ENCODE measurements at regions not wholly inside any gene's neighbourhood (a gene's known extent, or its start where the extent isn't known, plus 50 kb on each side); places are given as distances from the start of the nearest gene placed in this dataset.
"Not testable (repeated sequence)": the region's sequence is repeated elsewhere in the genome, so short reads cannot be mapped to it uniquely, and the experiment has no call there.

DNA sequence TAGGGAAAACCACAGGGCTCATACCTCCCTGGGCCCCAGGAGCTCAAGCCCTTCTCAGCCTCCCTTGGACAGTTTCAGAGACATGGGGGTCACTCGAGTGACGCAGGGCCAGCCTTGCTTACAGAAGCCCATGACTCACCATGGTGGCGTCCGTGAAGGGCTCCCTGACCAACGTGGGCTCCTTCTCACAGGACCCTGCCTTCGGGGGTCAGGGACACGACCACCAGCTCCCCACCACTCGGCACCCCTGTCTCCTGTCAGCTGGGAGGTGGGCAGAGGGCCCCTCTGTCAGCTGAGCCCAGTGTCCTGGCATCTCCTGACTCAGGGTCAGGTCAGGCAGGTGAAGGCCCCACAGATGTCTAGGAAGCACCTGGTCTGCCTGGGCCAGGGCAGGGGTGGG lies 126.3 kb upstream of the ANO1 start:
- H3K27me3 ChIP-seq (replicated peaks in 2 of 5; ENCODE audit: control insufficient read depth in 4 of 5, insufficient read depth in 5 of 5, low read length in 4 of 5): peaks cover 0 to 59% (median 0%) of the 10 kb centered on the region in 5 experiments
- H3K4me3 ChIP-seq (ENCODE audit: control insufficient read depth in 1 of 7, extremely low read depth in 1 of 7, insufficient read depth in 4 of 7, low read depth in 2 of 7, low read length in 6 of 7): no peak overlapping the region
- H3K27ac ChIP-seq (ENCODE audit: insufficient read depth in 1 of 2, low read depth in 1 of 2, low read length in 2 of 2, poor library complexity in 1 of 2, severe bottlenecking in 2 of 2): no peak overlapping the region
- CTCF ChIA-PET: no interaction called here
- POLR2A ChIA-PET: no interaction called here
- no peaks in the 10 kb centered on the region for H3K4me1 ChIP-seq (ENCODE audit: control extremely low read depth in 1 of 4, control insufficient read depth in 4 of 4, insufficient read depth in 4 of 4, low read length in 3 of 4)
- no peak for DNase-seq
- H3K36me3 ChIP-seq (ENCODE audit: control insufficient read depth in 4 of 4, insufficient read depth in 4 of 4, low read length in 3 of 4): no peaks in the 10 kb centered on the region
- H3K9me3 ChIP-seq (ENCODE audit: control extremely low read depth in 1 of 5, control insufficient read depth in 4 of 5, insufficient read depth in 2 of 5, low read depth in 1 of 5, low read length in 4 of 5): peaks cover 0 to 12% (median 5%) of the 10 kb centered on the region in 5 experiments
- WGBS (ENCODE audit: insufficient coverage): 92% methylated on average over 8 of the region's 8 CpGs

DNA sequence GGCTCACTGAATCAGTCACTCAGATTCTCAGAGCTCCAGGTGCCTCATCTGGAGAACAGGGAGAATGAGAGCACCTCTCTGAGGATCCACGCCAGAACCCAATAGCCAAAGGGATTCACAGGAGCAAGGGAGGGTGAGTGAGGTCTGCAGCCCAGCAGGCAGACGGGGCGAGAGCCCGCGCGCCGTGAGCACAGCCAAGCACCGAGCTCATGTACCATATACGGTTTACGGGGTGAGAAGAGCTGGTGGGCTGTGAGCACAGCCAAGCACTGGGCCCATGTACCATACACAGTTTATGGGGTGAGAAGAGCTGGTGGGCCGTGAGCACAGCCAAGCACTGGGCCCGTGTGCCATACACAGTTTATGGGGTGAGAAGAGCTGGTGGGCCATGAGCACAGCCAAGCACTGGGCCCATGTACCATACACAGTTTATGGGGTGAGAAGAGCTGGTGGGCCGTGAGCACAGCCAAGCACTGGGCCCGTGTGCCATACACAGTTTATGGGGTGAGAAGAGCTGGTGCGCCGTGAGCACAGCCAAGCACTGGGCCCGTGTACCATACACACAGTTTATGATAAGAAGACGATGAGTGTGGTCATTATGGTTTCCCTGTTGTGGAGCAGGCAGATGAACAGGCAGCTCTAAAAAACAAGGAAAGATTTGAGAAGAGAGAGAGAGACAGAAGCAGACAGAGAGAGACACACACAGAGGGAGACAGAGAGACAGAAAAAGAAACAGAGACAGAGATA lies 125.7 kb upstream of the ANO1 start:
- 95% methylated on average over 3 of the region's 18 CpGs for whole genome bisulfite sequencing (ENCODE audit: insufficient coverage)
- Histone ChIP-seq H3K27me3 (replicated peaks in 2 of 5; ENCODE audit: control insufficient read depth in 4 of 5, insufficient read depth in 5 of 5, low read length in 4 of 5) (peaks cover 0 to 57% (median 0%) of the 10 kb centered on the region in 5 experiments), H3K9me3 (ENCODE audit: control extremely low read depth in 1 of 5, control insufficient read depth in 4 of 5, insufficient read depth in 2 of 5, low read depth in 1 of 5, low read length in 4 of 5) (peaks cover 0 to 12% (median 5%) of the 10 kb centered on the region in 5 experiments)
- POLR2A ChIA-PET; H3K4me3 ChIP-seq (ENCODE audit: control insufficient read depth in 1 of 7, extremely low read depth in 1 of 7, insufficient read depth in 4 of 7, low read depth in 2 of 7, low read length in 6 of 7); H3K36me3 ChIP-seq (ENCODE audit: control insufficient read depth in 4 of 4, insufficient read depth in 4 of 4, low read length in 3 of 4); H3K27ac ChIP-seq (ENCODE audit: insufficient read depth in 1 of 2, low read depth in 1 of 2, low read length in 2 of 2, poor library complexity in 1 of 2, severe bottlenecking in 2 of 2); DNase-seq; H3K4me1 ChIP-seq (ENCODE audit: control extremely low read depth in 1 of 4, control insufficient read depth in 4 of 4, insufficient read depth in 4 of 4, low read length in 3 of 4): not testable (repeated sequence)
- CTCF ChIA-PET: interaction anchor here (1.2 kb wide), 1 partner anchor 507 kb away, joined by 3 read pairs; no protein-coding TSS in a partner anchor

DNA sequence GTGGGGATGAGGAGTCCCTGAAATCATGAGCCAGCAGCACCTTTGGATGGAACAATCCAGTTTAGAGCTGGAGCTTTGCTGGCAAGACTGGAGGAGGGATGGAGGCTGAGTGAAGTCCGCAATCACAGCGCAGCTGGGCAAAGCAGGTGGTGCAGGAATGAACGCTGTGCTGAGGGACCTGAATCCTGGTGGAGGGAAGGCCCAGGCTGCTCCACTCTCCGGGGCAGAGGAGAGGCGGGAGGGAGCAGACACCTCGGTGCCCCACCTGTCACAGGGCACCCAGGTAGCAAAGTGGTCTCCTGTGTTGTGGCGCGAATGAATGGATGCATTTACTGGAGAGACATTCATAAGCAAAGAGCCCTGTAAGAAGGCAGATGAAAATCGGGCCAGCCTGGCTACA lies 124.8 kb upstream of the ANO1 start:
- peaks cover 0 to 12% (median 5%) of the 10 kb centered on the region in 5 experiments for H3K9me3 ChIP-seq (ENCODE audit: control extremely low read depth in 1 of 5, control insufficient read depth in 4 of 5, insufficient read depth in 2 of 5, low read depth in 1 of 5, low read length in 4 of 5)
- 85% methylated on average over 9 of the region's 9 CpGs for WGBS (ENCODE audit: insufficient coverage)
- ChIA-PET POLR2A (no interaction called here), CTCF (interaction anchor here (1.2 kb wide), 1 partner anchor 507 kb away, joined by 3 read pairs; no protein-coding TSS in a partner anchor)
- no peaks in the 10 kb centered on the region for H3K4me1 ChIP-seq (ENCODE audit: control extremely low read depth in 1 of 4, control insufficient read depth in 4 of 4, insufficient read depth in 4 of 4, low read length in 3 of 4)
- DNase-seq: no peak
- H3K36me3 ChIP-seq (ENCODE audit: control insufficient read depth in 4 of 4, insufficient read depth in 4 of 4, low read length in 3 of 4): no peaks in the 10 kb centered on the region
- peaks cover 0 to 48% (median 2%) of the 10 kb centered on the region in 5 experiments for H3K27me3 ChIP-seq (replicated peaks in 2 of 5; ENCODE audit: control insufficient read depth in 4 of 5, insufficient read depth in 5 of 5, low read length in 4 of 5)
- no peak overlapping the region for H3K4me3 ChIP-seq (ENCODE audit: control insufficient read depth in 1 of 7, extremely low read depth in 1 of 7, insufficient read depth in 4 of 7, low read depth in 2 of 7, low read length in 6 of 7)
- no peak overlapping the region for H3K27ac ChIP-seq (ENCODE audit: insufficient read depth in 1 of 2, low read depth in 1 of 2, low read length in 2 of 2, poor library complexity in 1 of 2, severe bottlenecking in 2 of 2)

DNA sequence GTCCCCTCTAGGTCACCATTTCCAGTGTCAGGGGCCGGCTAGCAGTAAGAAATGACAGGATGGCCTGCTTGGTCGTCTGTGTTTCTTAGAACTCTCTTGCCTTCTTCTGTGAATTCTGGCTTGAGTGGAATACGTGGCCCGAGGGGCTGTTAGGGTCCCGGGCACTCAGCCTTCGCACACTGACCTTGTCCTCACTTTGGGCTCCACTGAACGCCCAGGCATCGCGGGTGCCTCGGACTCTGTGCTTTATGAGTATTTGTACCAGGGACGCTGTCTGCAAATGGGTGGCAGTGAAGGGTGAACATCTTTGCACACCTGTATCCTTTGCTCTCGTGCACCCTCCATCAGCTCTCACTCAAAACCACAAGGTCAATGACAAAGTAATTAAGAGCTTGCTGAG lies 123.4 kb upstream of the ANO1 start:
- WGBS (ENCODE audit: insufficient coverage): 92% methylated on average over 11 of the region's 12 CpGs
- Histone ChIP-seq H3K9me3 (ENCODE audit: control extremely low read depth in 1 of 5, control insufficient read depth in 4 of 5, insufficient read depth in 2 of 5, low read depth in 1 of 5, low read length in 4 of 5) (peaks cover 0 to 18% (median 5%) of the 10 kb centered on the region in 5 experiments), H3K27ac (ENCODE audit: insufficient read depth in 1 of 2, low read depth in 1 of 2, low read length in 2 of 2, poor library complexity in 1 of 2, severe bottlenecking in 2 of 2) (no peak overlapping the region), H3K36me3 (ENCODE audit: control insufficient read depth in 4 of 4, insufficient read depth in 4 of 4, low read length in 3 of 4) (no peaks in the 10 kb centered on the region), H3K4me3 (ENCODE audit: control insufficient read depth in 1 of 7, extremely low read depth in 1 of 7, insufficient read depth in 4 of 7, low read depth in 2 of 7, low read length in 6 of 7) (no peak overlapping the region), H3K4me1 (ENCODE audit: control extremely low read depth in 1 of 4, control insufficient read depth in 4 of 4, insufficient read depth in 4 of 4, low read length in 3 of 4) (no peaks in the 10 kb centered on the region), H3K27me3 (replicated peaks in 2 of 5; ENCODE audit: control insufficient read depth in 4 of 5, insufficient read depth in 5 of 5, low read length in 4 of 5) (peaks cover 0 to 36% (median 2%) of the 10 kb centered on the region in 5 experiments)
- CTCF ChIA-PET: no interaction called here
- POLR2A ChIA-PET: no interaction called here
- DNase-seq: no peak

DNA sequence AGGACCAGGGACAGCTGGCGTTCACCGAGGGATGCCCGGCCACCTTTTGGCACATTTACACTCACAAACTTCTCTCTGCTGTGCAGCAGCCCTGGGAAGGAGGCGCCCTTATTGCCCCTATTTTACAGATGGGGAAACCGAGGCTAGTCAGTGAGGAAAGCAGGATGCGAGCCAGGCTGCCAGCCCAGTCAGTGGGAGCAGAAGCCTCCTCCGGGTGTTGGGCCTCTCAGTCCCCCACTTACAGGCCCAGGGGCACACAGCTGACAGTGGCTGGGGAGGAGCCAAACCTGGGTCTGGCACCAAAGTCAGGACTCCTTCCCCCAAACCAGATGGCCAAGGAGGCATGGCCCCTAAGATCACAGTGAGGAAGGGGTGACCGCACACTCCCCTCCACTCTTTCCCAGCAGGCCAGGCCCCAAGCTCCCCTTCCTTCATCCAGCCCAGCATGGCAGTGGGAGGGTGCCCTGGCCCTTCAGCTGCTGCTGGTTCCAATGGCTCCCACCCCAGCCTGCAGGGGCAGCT lies 121.4 kb upstream of the ANO1 start:
- WGBS (ENCODE audit: insufficient coverage): 94% methylated on average over 5 of the region's 8 CpGs
- Histone ChIP-seq H3K27me3 (replicated peaks in 2 of 5; ENCODE audit: control insufficient read depth in 4 of 5, insufficient read depth in 5 of 5, low read length in 4 of 5) (peaks cover 0 to 29% (median 2%) of the 10 kb centered on the region in 5 experiments), H3K36me3 (ENCODE audit: control insufficient read depth in 4 of 4, insufficient read depth in 4 of 4, low read length in 3 of 4) (no peaks in the 10 kb centered on the region), H3K27ac (ENCODE audit: insufficient read depth in 1 of 2, low read depth in 1 of 2, low read length in 2 of 2, poor library complexity in 1 of 2, severe bottlenecking in 2 of 2) (no peak overlapping the region), H3K4me1 (ENCODE audit: control extremely low read depth in 1 of 4, control insufficient read depth in 4 of 4, insufficient read depth in 4 of 4, low read length in 3 of 4) (no peaks in the 10 kb centered on the region), H3K4me3 (ENCODE audit: control insufficient read depth in 1 of 7, extremely low read depth in 1 of 7, insufficient read depth in 4 of 7, low read depth in 2 of 7, low read length in 6 of 7) (no peak overlapping the region), H3K9me3 (ENCODE audit: control extremely low read depth in 1 of 5, control insufficient read depth in 4 of 5, insufficient read depth in 2 of 5, low read depth in 1 of 5, low read length in 4 of 5) (peaks cover 0 to 9% (median 5%) of the 10 kb centered on the region in 5 experiments)
- ChIA-PET POLR2A (no interaction called here), CTCF (interaction anchor here (0.7 to 1.3 kb wide), 3 partner anchors 9 to 36 kb away, joined by 3 read pairs; no protein-coding TSS in a partner anchor)
- no peak for DNase-seq

DNA sequence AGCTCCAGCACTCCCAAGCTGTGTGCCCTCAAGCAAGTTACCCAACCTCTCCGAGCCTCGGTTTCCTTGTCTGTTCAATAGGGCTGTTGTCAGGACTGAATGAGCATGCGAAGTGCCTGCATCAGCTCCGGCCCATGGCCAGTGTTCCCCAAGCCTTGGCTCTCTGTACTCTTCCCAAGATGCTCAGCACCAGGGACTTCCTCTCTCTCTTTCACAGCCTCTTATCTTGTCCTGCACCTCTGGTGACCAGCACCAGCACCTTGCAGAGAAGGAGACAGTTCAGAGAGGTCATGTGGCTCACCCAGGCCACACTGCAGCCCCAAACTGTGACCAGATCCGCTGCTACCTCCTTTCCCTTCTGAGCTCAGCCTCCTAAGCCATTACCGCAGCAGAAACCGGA lies 120.3 kb upstream of the ANO1 start:
- Histone ChIP-seq H3K27ac (ENCODE audit: insufficient read depth in 1 of 2, low read depth in 1 of 2, low read length in 2 of 2, poor library complexity in 1 of 2, severe bottlenecking in 2 of 2) (no peak overlapping the region), H3K36me3 (ENCODE audit: control insufficient read depth in 4 of 4, insufficient read depth in 4 of 4, low read length in 3 of 4) (no peaks in the 10 kb centered on the region), H3K9me3 (ENCODE audit: control extremely low read depth in 1 of 5, control insufficient read depth in 4 of 5, insufficient read depth in 2 of 5, low read depth in 1 of 5, low read length in 4 of 5) (peaks cover 0 to 9% (median 5%) of the 10 kb centered on the region in 5 experiments), H3K4me1 (ENCODE audit: control extremely low read depth in 1 of 4, control insufficient read depth in 4 of 4, insufficient read depth in 4 of 4, low read length in 3 of 4) (no peaks in the 10 kb centered on the region), H3K27me3 (replicated peaks in 2 of 5; ENCODE audit: control insufficient read depth in 4 of 5, insufficient read depth in 5 of 5, low read length in 4 of 5) (peaks cover 0 to 29% (median 2%) of the 10 kb centered on the region in 5 experiments), H3K4me3 (ENCODE audit: control insufficient read depth in 1 of 7, extremely low read depth in 1 of 7, insufficient read depth in 4 of 7, low read depth in 2 of 7, low read length in 6 of 7) (no peak overlapping the region)
- WGBS (ENCODE audit: insufficient coverage): 89% methylated on average over 5 of the region's 7 CpGs
- CTCF ChIA-PET: no interaction called here
- DNase-seq: no peak
- POLR2A ChIA-PET: no interaction called here

DNA sequence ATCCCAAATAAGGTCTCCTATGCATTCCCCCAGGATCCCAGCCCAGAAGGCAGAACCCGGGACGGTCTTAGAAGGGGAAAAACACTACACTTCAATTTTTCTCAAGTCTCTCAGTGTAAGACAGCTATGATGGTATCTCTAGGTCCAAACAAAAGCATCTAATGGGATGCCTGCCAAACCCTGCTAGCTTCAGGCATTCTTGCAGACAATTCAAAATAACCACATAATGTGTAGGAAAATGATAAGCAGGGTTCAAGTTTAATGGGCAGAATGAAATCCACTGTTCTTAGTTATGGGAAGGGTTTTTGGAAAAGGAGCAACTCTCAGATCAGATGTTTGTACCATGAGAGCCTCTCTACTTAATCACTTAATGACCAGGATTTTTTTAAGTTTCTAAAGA lies 119.8 kb upstream of the ANO1 start:
- H3K9me3 ChIP-seq (ENCODE audit: control extremely low read depth in 1 of 5, control insufficient read depth in 4 of 5, insufficient read depth in 2 of 5, low read depth in 1 of 5, low read length in 4 of 5): peaks cover 0 to 9% (median 5%) of the 10 kb centered on the region in 5 experiments

More for the DNA sequence above, 119.8 kb upstream of the ANO1 start:
- Histone ChIP-seq H3K36me3 (ENCODE audit: control insufficient read depth in 4 of 4, insufficient read depth in 4 of 4, low read length in 3 of 4) (no peaks in the 10 kb centered on the region), H3K4me1 (ENCODE audit: control extremely low read depth in 1 of 4, control insufficient read depth in 4 of 4, insufficient read depth in 4 of 4, low read length in 3 of 4) (no peaks in the 10 kb centered on the region), H3K4me3 (ENCODE audit: control insufficient read depth in 1 of 7, extremely low read depth in 1 of 7, insufficient read depth in 4 of 7, low read depth in 2 of 7, low read length in 6 of 7) (no peak overlapping the region), H3K27ac (ENCODE audit: insufficient read depth in 1 of 2, low read depth in 1 of 2, low read length in 2 of 2, poor library complexity in 1 of 2, severe bottlenecking in 2 of 2) (no peak overlapping the region), H3K27me3 (replicated peaks in 2 of 5; ENCODE audit: control insufficient read depth in 4 of 5, insufficient read depth in 5 of 5, low read length in 4 of 5) (peaks cover 0 to 29% (median 2%) of the 10 kb centered on the region in 5 experiments)
- WGBS (ENCODE audit: insufficient coverage): no CpG with 5 or more reads among the region's 2 CpGs
- DNase-seq: no peak
- ChIA-PET POLR2A (no interaction called here), CTCF (no interaction called here)

Data from common myeloid progenitor, CD34-positive (primary cell).